GM12891 (cell line): ENCODE measurements at regions not wholly inside any gene's neighbourhood (a gene's known extent, or its start where the extent isn't known, plus 50 kb on each side); places are given as distances from the start of the nearest gene placed in this dataset.
"Not testable (repeated sequence)": the region's sequence is repeated elsewhere in the genome, so short reads cannot be mapped to it uniquely, and the experiment has no call there.

Experiments
- DNase-seq: peaks from one replicate; pipeline ENCODE4 v3.0.0; 2011; ENCODE audit warnings: low spot score; ENCODE audit not compliant: insufficient read length
- FAIRE-seq: peaks from 2 replicates; lab custom pipeline; 2011; peaks lifted over from hg19 to GRCh38; lab: Jason Lieb, UNC
- PAX5 ChIP-seq: IDR thresholded peaks from 2 replicates; pipeline ENCODE4 v1.6.1; 2011; ENCODE audit warnings: low read length, moderate library complexity, mild to moderate bottlenecking; ENCODE audit not compliant: insufficient read depth, severe bottlenecking
- POLR2A ChIP-seq: IDR thresholded peaks from 2 replicates; pipeline ENCODE4 v1.6.1; 2011; ENCODE audit warnings: low read depth, low read length, control low read depth
- POLR2AphosphoS5 ChIP-seq: IDR thresholded peaks from 2 replicates; pipeline ENCODE4 v1.6.1; 2011; ENCODE audit warnings: low read depth, low read length, control low read depth
- POU2F2 ChIP-seq: IDR thresholded peaks from 2 replicates; pipeline ENCODE4 v1.6.1; 2011; ENCODE audit warnings: low read depth, mild to moderate bottlenecking, control low read depth, low read length, moderate library complexity
- SPI1 ChIP-seq: IDR thresholded peaks from 2 replicates; pipeline ENCODE4 v1.6.1; 2011; ENCODE audit warnings: low read depth, low read length, control low read depth
- TAF1 ChIP-seq: IDR thresholded peaks from 2 replicates; pipeline ENCODE4 v1.6.1; 2011; ENCODE audit warnings: low read depth, low read length, control low read depth

DNA sequence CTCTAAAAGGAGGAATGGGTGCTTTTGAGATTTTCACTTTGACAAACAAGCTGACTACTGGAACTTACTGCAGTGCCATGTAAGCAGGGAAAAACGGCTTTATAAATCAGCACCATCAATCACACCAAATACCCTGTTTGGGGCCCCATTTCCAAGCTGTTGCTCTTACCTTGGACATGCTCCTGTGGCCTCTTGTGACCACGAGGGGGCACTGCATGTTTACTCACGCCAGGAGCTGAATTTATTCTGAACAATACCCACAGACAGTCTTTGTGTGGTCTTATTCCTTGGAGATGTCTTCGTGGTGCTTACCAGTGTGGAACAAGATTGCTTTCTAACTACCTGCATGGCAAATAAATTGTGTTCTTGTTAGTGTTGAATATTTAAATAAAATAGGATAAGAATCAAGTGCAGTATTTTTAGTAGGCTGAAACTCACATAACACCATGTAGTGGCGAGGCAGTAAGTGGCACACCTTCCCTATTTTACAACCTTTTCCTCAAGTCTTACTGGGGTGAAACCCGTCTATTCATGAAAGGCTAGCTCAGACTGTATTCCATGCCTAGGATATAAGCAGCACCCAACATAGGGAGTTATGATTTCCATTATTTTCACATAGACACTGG is 155.5 kb upstream of the NMUR2 start:
- peak; percentile 25 for DNase-seq
- TF ChIP-seq POU2F2 = no peak
- peak; percentile 47 for FAIRE-seq

DNA sequence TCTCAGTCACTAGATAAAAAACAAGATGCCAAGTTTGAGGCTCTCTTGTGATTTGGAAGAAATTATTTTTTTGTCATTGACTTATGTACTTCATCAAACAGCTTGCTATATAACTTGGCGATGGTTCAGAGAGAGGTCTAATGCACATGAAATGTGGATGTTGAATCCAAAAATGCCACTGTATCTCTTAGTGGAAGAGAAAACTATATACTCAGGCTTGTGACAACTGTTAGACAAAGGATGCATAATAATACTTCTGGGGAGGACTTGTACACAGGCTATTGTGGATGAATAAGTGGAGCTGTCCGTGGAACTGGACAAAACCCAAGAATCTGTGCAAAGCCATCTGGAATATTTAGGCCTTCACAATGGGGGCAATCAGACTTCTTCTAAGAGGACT is 162.9 kb upstream of the NMUR2 start:
- TF ChIP-seq POLR2AphosphoS5 (no peak), PAX5 (no peak), POLR2A (no peak), SPI1 (no peak), TAF1 (no peak), POU2F2 (no peak)
- FAIRE-seq (no peak), DNase-seq (no peak)

DNA sequence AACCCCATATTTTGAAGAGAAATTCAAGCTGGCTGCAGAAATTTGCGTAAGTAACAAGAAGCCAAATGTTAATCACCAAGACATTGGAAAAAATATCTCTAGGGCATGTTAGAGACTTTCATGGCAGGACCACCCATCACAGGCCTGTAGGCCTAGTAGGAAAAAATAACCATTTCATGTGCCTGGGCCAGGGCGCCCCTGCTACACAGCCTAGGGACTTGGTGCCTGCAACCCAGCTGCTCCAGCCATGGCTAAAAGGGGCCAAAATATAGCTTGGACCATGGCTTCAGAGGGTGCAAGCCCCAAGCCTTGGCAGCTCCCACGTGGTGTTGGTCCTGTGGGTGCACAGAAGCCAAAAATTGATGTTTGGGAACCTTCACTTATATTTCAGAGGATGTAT is 167.7 kb upstream of the NMUR2 start:
- FAIRE-seq = no peak
- DNase-seq = no peak
- TF ChIP-seq SPI1 (no peak), POU2F2 (no peak), PAX5 (no peak), POLR2A (no peak), TAF1 (no peak), POLR2AphosphoS5 (no peak)

DNA sequence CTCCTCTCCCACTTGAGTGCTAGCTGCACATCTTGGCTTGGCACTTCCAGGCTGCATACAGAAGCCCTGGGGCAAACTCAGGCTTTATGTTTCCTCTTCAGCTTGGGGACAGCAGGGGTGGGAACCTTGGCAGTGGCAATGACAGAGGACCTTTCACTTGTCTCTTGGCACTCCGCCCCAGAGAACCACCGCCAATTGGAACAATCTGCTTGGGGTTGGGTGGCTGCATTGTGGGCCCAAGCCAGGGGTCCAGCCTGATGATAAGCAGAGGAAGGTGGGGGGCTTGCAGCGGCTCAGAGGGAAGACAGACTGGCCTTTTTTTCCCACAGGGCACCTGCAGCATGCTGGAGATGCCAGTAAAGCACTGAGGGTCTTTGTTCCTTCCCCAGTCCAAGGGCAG is 179.0 kb upstream of the NMUR2 start:
- no peak for FAIRE-seq
- no peak for DNase-seq
- TF ChIP-seq TAF1 = no peak
- TF ChIP-seq POLR2A = no peak
- TF ChIP-seq SPI1 = no peak
- no peak for TF ChIP-seq PAX5
- no peak for TF ChIP-seq POU2F2
- no peak for TF ChIP-seq POLR2AphosphoS5

DNA sequence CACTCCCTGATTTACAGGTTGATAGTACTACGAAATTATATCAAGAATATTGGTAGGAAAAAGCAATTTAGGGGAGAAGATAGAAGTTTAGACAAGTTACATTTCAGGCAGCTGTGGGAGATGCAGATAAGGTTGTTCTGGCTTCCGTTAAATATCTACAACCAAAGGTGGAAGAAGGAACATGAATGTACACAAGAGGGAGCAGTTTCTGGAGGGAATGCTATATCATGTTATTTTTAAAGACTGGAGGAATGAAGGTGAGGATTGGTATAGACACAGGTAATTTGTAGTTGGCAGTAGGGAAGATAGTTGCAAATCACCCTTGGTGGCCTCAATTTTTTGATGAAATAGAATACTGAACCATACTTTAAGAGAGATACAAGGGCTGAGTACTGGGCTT is 187.3 kb upstream of the NMUR2 start:
- TF ChIP-seq PAX5 (no peak), POLR2A (no peak), TAF1 (no peak), SPI1 (no peak), POLR2AphosphoS5 (no peak), POU2F2 (no peak)
- DNase-seq (no peak), FAIRE-seq (no peak)

DNA sequence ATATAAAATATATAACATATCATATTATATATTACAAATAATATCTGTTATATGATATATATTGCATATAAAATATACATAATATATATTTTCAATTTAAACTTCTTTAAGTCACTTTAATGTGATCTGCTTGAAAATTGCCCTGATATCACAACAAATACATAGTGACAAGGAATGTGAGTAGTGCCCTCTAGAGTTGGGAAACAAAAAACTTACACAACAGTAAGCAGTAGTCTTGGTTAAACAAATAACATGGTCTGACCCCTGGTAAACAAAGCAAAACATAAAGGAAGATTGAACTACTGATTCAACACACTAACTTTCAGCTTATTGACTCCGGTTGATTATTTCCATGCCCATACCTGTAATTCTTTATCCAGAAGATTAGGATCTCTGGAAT is 188.3 kb upstream of the NMUR2 start:
- FAIRE-seq (no peak), DNase-seq (no peak)

DNA sequence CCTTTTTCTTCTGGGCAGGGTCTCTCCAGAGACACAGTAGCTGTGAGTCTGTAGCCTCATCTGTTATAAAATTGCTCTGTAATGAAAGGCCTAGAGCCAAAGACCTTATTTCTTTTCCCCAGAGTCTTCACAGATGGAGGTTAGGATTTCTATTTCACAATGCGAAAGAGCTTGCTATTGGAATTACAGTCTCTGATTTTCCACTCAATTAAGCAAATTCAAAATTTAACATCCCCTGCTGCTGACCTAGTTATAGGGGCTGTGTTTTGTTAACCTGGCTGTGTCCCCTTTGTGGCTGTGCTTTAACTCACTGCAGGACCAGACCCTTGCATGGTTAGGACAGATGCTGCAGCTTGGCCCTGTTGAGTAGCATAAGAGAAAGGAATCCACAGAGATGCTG is 190.3 kb upstream of the NMUR2 start:
- no peak for DNase-seq
- no peak for FAIRE-seq
- TF ChIP-seq PAX5 = no peak
- no peak for TF ChIP-seq TAF1
- no peak for TF ChIP-seq POLR2A
- no peak for TF ChIP-seq POLR2AphosphoS5
- TF ChIP-seq SPI1 = no peak
- no peak for TF ChIP-seq POU2F2

More for the DNA sequence above, 188.3 kb upstream of the NMUR2 start:
- TF ChIP-seq POU2F2 (no peak), TAF1 (no peak)

DNA sequence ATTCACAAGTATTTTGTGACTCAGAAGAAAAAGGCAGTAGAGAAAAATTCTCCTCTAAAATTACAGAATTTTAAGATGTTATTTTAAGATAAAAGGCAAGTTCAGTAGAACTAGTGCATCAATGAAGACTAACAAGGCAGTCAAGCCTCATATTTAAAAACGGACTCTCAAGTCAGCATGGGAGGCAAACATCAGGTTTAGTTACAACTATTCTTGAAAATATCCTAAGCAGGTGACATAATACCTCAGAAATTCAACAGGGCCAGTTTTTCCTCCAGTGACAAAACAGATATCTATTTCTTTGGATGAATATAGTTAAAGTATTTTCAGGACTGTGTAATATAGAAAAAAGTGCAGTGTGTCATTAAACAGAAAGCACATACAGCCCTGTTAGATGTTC is 194.0 kb upstream of the NMUR2 start:
- DNase-seq = no peak
- no peak for TF ChIP-seq POLR2A
- no peak for TF ChIP-seq SPI1
- TF ChIP-seq POLR2AphosphoS5 = no peak
- no peak for TF ChIP-seq PAX5
- no peak for TF ChIP-seq POU2F2
- TF ChIP-seq TAF1 = no peak
- FAIRE-seq = no peak

DNA sequence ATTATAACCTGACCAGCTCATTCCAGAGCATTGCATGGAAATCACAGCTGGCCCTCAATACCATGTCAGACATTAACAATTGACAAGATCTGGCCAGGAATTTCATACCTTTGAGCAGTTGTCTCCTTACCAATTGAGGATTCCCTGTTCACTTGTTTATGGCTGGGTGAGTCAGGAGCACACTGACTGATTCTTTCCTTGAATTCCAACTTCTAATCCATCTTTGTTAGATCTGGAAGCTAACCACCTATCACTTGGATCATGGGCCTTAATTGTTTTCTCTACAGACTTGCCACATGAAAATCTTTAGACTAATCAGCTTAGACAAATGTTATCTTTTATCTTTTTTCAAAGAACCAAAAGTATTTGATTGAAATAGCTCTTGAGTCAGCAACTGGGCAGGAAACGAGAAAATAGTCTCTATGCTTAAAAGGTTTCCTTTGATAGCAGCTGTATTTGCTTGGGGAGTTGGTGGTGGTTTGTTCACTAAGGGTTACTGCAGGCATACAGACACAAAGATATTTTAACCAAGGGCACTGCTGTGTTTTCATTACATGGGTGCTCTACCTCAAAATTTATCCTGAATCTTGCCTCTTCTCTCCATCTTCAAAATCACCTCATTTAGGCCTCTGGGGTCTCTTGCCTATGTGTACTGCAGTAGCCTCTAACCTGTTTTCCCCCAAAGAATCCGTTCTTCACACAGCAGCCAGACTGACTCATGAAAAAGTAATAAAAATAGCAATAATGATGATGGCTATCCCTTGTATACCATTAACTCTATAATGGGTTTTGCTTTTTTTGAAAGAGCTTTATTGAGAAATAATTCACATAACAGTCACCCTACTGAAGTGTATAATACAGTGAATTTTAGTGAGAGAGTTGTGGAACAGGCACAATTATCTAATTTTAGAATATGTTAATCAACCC is 197.0 kb upstream of the NMUR2 start:
- no peak for FAIRE-seq
- DNase-seq = no peak
- TF ChIP-seq POU2F2 = no peak
- TF ChIP-seq POLR2AphosphoS5 = no peak
- no peak for TF ChIP-seq SPI1
- TF ChIP-seq TAF1 = no peak
- TF ChIP-seq POLR2A = no peak
- no peak for TF ChIP-seq PAX5

DNA sequence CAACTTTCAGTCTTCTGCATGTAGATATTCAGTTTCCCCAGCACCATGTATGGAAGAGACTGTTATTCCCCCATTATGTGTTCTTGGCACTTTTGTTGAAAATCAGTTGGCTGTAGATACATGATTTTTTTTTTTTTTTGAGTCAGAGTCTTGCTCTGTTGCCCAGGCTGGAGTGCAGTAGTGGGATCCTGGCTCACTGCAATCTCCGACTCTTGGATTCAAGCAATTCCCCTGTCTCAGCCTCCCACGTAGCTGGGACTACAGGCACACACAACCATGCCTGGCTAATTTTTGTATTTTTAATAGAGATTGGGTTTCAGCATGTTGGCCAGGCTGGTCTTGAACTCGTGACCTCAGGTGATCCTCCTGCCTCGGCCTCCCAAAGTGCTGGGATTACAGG is 201.0 kb upstream of the NMUR2 start:
- DNase-seq, FAIRE-seq: not testable (repeated sequence)
